ENCODE measurements at regions not wholly inside any gene's neighbourhood (a gene's known extent, or its start where the extent isn't known, plus 50 kb on each side); places are given as distances from the start of the nearest gene placed in this dataset.
"Not testable (repeated sequence)": the region's sequence is repeated elsewhere in the genome, so short reads cannot be mapped to it uniquely, and the experiment has no call there.

- DNase-seq (ENCODE audit: low read depth), result no peak
Measured at GRCh38 chr2:129797489-129798300, 181.8 kb upstream of the RAB6C start.

- no peak for DNase-seq (ENCODE audit: low read depth)
Measured at GRCh38 chr2:129798301-129798581, 181.2 kb upstream of the RAB6C start.

- DNase-seq (ENCODE audit: low read depth), result no peak
Measured at GRCh38 chr2:129798626-129799025, 180.8 kb upstream of the RAB6C start.

- no peak for DNase-seq (ENCODE audit: low read depth)
Measured at GRCh38 chr2:129799036-129799958, 180.2 kb upstream of the RAB6C start.

- no peak for DNase-seq (ENCODE audit: low read depth)
Measured at GRCh38 chr2:129800285-129800684, 179.2 kb upstream of the RAB6C start.

- no peak for DNase-seq (ENCODE audit: low read depth)
Measured at GRCh38 chr2:129800686-129801085, 178.8 kb upstream of the RAB6C start.

GRCh38 chr2:129801575-129801974, 177.9 kb upstream of the RAB6C start:
- peak; percentile 7 for DNase-seq (ENCODE audit: low read depth)

- DNase-seq (ENCODE audit: low read depth), result no peak
Measured at GRCh38 chr2:129802290-129802689, 177.2 kb upstream of the RAB6C start.

- no peak for DNase-seq (ENCODE audit: low read depth)
Measured at GRCh38 chr2:129803032-129803431, 176.4 kb upstream of the RAB6C start.

GRCh38 chr2:129803871-129804270, 175.6 kb upstream of the RAB6C start:
- DNase-seq (ENCODE audit: low read depth), result no peak

- no peak for DNase-seq (ENCODE audit: low read depth)
Measured at GRCh38 chr2:129805899-129806298, 173.6 kb upstream of the RAB6C start.

- DNase-seq (ENCODE audit: low read depth), result no peak
Measured at GRCh38 chr2:129806317-129806716, 173.1 kb upstream of the RAB6C start.

- DNase-seq (ENCODE audit: low read depth), result no peak
Measured at GRCh38 chr2:129806990-129807389, 172.5 kb upstream of the RAB6C start.

- DNase-seq (ENCODE audit: low read depth), result not testable (repeated sequence)
Measured at GRCh38 chr2:129807642-129808338, 171.7 kb upstream of the RAB6C start.

- DNase-seq (ENCODE audit: low read depth), result no peak
Measured at GRCh38 chr2:129810521-129810920, 168.9 kb upstream of the RAB6C start.

- no peak for DNase-seq (ENCODE audit: low read depth)
Measured at GRCh38 chr2:129812071-129812470, 167.4 kb upstream of the RAB6C start.

- DNase-seq (ENCODE audit: low read depth), result no peak
Measured at GRCh38 chr2:129812654-129813053, 166.8 kb upstream of the RAB6C start.

- DNase-seq (ENCODE audit: low read depth), result no peak
Measured at GRCh38 chr2:129813404-129813803, 166.1 kb upstream of the RAB6C start.

- DNase-seq (ENCODE audit: low read depth), result no peak
Measured at GRCh38 chr2:129816813-129817574, 162.5 kb upstream of the RAB6C start.

- DNase-seq (ENCODE audit: low read depth), result no peak
Measured at GRCh38 chr2:129819855-129820254, 159.6 kb upstream of the RAB6C start.

- no peak for DNase-seq (ENCODE audit: low read depth)
Measured at GRCh38 chr2:129820908-129821307, 158.6 kb upstream of the RAB6C start.

GRCh38 chr2:129821445-129821844, 158.0 kb upstream of the RAB6C start:
- no peak for DNase-seq (ENCODE audit: low read depth)

Measured in GM04504 (cell line).